OCI-LY1 (cell line): ENCODE measurements at regions not wholly inside any gene's neighbourhood (a gene's known extent, or its start where the extent isn't known, plus 50 kb on each side); places are given as distances from the start of the nearest gene placed in this dataset.
"Not testable (repeated sequence)": the region's sequence is repeated elsewhere in the genome, so short reads cannot be mapped to it uniquely, and the experiment has no call there.

Experiments used
- H2AFZ ChIP-seq: fragments of 200-600 bp; sonication (generic), shearing (Covaris generic); 2 replicates; pipeline ENCODE4 v1.6.0; 2014; ENCODE audit warnings: antibody characterized with exemption, mild to moderate bottlenecking, low read length
- H3F3A ChIP-seq: fragments of 200-600 bp; sonication (generic), shearing (Covaris generic); 2 replicates; pipeline ENCODE4 v1.6.0; 2014; ENCODE audit warnings: mild to moderate bottlenecking, antibody characterized with exemption, low read length, moderate library complexity; ENCODE audit not compliant: insufficient read depth
- H3K27ac ChIP-seq: fragments of 200-600 bp; sonication (generic); 2 replicates; pipeline ENCODE4 v1.5.1; 2014; ENCODE audit warnings: low read length, mixed run types, mild to moderate bottlenecking, low read depth; ENCODE audit not compliant: poor library complexity, severe bottlenecking
- H3K27me3 ChIP-seq: fragments of 200-600 bp; sonication (generic); 2 replicates; pipeline ENCODE4 v1.6.0; 2014; ENCODE audit warnings: antibody characterized with exemption, mild to moderate bottlenecking, low read length, moderate library complexity; ENCODE audit not compliant: insufficient read depth
- H3K36me3 ChIP-seq: fragments of 200-600 bp; sonication (generic); 2 replicates; pipeline ENCODE4 v1.6.1; 2014; ENCODE audit warnings: mild to moderate bottlenecking, antibody characterized with exemption, low read length, moderate library complexity, mixed read lengths; ENCODE audit not compliant: insufficient read depth
- H3K4me1 ChIP-seq: fragments of 200-600 bp; sonication (generic); 2 replicates; pipeline ENCODE4 v1.5.1; 2014; ENCODE audit warnings: mild to moderate bottlenecking, low read length, moderate library complexity; ENCODE audit not compliant: insufficient read depth, severe bottlenecking
- H3K4me2 ChIP-seq: fragments of 200-600 bp; sonication (generic), shearing (Covaris generic); 2 replicates; pipeline ENCODE4 v1.6.1; 2014; ENCODE audit warnings: low read length
- H3K4me3 ChIP-seq: fragments of 200-600 bp; sonication (generic); 2 replicates; pipeline ENCODE4 v1.5.1; 2014; ENCODE audit warnings: low read length, low read depth, mild to moderate bottlenecking, mixed read lengths; ENCODE audit not compliant: poor library complexity, severe bottlenecking
- H3K79me2 ChIP-seq: fragments of 200-600 bp; shearing (Covaris generic); 2 replicates; pipeline ENCODE4 v1.6.1; 2016; ENCODE audit warnings: mixed run types, low read length, mixed read lengths; ENCODE audit not compliant: insufficient read depth
- H3K9ac ChIP-seq: fragments of 200-600 bp; sonication (generic), shearing (Covaris generic); 2 replicates; pipeline ENCODE4 v1.6.1; 2014; ENCODE audit warnings: mild to moderate bottlenecking, low read length, mixed read lengths
- H3K9me2 ChIP-seq: fragments of 200-600 bp; sonication (generic), shearing (Covaris generic); 2 replicates; pipeline ENCODE4 v1.6.1; 2014; ENCODE audit warnings: low read depth, mild to moderate bottlenecking, low read length, mixed read lengths
- H3K9me3 ChIP-seq: fragments of 200-600 bp; shearing (Covaris generic); 2 replicates; pipeline ENCODE4 v1.6.1; 2014; ENCODE audit warnings: low read length, mixed read lengths
- H4K20me1 ChIP-seq: fragments of 200-600 bp; sonication (generic), shearing (Covaris generic); 2 replicates; pipeline ENCODE4 v1.6.0; 2016; ENCODE audit warnings: mild to moderate bottlenecking, low read length; ENCODE audit not compliant: insufficient read depth
- EZH2 ChIP-seq: fragments of 200-600 bp; sonication (generic), shearing (Covaris generic); IDR thresholded peaks from 2 replicates; pipeline ENCODE4 v1.8.0; 2017; ENCODE audit warnings: borderline replicate concordance, mixed run types, mild to moderate bottlenecking, antibody characterized with exemption, low read length, moderate library complexity, mixed read lengths
- TF ChIP-seq, protein P1 (sequence below): fragments of 200-600 bp; sonication (generic), shearing (Covaris generic); IDR thresholded peaks from 2 replicates; pipeline ENCODE4 v1.5.1; 2017; ENCODE audit warnings: mild to moderate bottlenecking, antibody characterized with exemption, low read length, moderate library complexity, mixed read lengths

DNA sequence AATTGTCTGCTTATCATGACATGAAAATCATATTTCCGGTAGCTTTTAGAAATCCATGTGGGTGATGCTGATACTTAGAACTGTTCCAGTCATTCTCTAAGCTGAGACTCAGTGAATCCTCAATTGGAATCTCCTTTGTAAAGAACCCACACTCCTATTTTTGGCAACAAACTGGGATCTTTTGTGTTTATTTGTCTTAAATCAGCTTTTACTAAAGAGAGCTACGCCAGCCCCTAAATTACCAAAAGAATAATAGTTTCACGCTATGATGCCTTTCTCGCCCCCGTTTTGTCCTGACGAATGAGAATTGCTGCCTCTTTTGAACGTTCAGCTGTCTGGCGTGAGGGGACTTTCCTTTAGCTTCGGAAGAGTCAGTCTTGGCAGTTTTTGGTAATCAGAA, 195.9 kb downstream of the SHOX start:
- Histone ChIP-seq H3K79me2 (no peaks in the 10 kb centered on the region), H3F3A (no peaks in the 10 kb centered on the region), H3K9ac (no peak overlapping the region), H2AFZ (no peak overlapping the region), H4K20me1 (no peaks in the 10 kb centered on the region), H3K9me3 (no peaks in the 10 kb centered on the region), H3K27ac (no peak overlapping the region), H3K36me3 (no peaks in the 10 kb centered on the region), H3K4me2 (no peak overlapping the region), H3K9me2 (no peaks in the 10 kb centered on the region), H3K27me3 (no peaks in the 10 kb centered on the region), H3K4me1 (no peaks in the 10 kb centered on the region), H3K4me3 (no peak overlapping the region)
- TF ChIP-seq EZH2 = no peak

DNA sequence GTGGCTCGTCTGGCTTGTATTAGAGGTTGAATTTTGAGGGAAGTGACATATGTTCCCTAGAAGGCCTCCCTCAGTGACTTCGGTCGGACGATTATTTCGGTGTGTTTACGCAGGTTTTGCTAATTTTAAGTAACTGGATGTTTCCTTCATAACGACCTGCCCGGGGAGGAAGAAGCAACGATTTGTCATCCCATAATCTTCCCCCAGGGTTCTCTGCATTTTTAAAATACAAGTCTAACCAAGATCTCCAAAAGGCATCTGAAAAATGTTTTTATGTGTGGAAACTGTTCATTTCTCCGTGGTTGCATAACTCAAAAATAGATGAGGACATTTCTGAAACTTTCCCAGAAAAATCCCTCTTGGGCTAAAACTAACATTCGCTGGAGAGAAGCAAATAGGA, 195.4 kb downstream of the SHOX start:
- no peak overlapping the region for H3K4me3 ChIP-seq
- no peak overlapping the region for H3K9ac ChIP-seq

DNA sequence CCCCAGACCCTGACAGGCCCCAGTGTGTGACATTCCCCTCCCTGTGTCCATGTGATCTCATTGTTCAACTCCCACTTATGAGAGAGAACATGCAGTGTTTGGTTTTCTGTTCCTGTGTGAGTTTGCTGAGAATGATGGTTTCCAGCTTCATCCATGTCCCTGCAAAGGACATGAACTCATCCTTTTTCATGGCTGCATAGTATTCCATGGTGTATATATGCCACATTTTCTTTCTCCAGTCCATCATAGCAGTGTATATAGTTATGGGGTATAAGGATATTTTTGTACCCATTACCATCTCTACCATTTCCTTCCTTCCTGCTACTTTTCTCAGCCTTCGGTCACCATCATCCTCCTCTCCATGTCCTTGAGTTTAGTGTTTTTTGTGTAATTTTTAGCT, 192.5 kb downstream of the SHOX start:
- H3K4me3 ChIP-seq, H3F3A ChIP-seq, H3K27me3 ChIP-seq, H3K9ac ChIP-seq, H3K36me3 ChIP-seq, H2AFZ ChIP-seq, H3K27ac ChIP-seq, H3K79me2 ChIP-seq, H3K4me2 ChIP-seq, H3K9me2 ChIP-seq, H4K20me1 ChIP-seq, H3K4me1 ChIP-seq, H3K9me3 ChIP-seq: not testable (repeated sequence)

More for the DNA sequence above, 195.4 kb downstream of the SHOX start:
- Histone ChIP-seq H3K9me2 (no peaks in the 10 kb centered on the region), H3K4me1 (no peaks in the 10 kb centered on the region), H3K36me3 (no peaks in the 10 kb centered on the region), H3F3A (no peaks in the 10 kb centered on the region), H2AFZ (no peak overlapping the region), H3K79me2 (no peaks in the 10 kb centered on the region), H3K27ac (no peak overlapping the region), H3K4me2 (no peak overlapping the region), H3K27me3 (no peaks in the 10 kb centered on the region), H3K9me3 (no peaks in the 10 kb centered on the region), H4K20me1 (no peaks in the 10 kb centered on the region)
- TF ChIP-seq EZH2 = no peak
- TF ChIP-seq, protein P1, sequence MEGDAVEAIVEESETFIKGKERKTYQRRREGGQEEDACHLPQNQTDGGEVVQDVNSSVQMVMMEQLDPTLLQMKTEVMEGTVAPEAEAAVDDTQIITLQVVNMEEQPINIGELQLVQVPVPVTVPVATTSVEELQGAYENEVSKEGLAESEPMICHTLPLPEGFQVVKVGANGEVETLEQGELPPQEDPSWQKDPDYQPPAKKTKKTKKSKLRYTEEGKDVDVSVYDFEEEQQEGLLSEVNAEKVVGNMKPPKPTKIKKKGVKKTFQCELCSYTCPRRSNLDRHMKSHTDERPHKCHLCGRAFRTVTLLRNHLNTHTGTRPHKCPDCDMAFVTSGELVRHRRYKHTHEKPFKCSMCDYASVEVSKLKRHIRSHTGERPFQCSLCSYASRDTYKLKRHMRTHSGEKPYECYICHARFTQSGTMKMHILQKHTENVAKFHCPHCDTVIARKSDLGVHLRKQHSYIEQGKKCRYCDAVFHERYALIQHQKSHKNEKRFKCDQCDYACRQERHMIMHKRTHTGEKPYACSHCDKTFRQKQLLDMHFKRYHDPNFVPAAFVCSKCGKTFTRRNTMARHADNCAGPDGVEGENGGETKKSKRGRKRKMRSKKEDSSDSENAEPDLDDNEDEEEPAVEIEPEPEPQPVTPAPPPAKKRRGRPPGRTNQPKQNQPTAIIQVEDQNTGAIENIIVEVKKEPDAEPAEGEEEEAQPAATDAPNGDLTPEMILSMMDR = no peak

DNA sequence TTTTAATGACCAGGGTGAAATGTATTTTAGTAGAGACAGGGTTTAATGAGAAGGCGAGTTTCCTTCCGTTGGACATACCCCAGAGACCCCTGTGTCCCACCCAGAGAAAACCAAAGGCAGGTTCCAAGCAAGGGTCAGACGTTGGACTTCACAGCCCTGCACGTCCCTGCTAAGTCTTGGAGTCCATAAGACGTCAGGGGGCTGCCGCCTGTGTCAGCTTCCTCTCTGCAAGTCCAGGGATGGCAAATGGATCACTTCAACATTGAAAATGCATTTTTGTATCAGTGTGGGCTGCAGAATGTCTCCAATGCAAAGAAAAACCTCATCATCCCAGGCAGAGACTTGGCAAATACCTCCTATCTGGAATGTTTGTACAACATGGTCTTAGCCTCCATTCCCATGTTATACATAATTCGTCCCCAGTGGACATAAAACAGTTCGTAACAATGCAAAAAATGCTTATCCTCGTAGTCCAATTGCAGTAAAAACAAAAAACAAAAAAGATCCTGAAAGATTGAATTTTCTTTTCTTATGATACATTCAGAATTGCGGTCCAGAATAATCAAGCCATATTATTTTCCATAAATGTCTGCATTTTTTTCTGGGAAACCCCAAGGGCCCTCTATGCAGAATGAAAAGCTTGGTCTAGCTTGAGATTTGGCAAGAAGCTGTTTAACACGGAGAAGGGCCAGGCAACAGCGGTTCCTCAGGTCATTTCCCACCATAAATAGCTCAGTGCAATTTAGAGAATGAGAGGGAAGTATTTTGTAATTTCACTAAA, 190.9 kb downstream of the SHOX start:
- no peak overlapping the region for H3K9ac ChIP-seq
- no peak overlapping the region for H3K4me2 ChIP-seq
- H3K9me2 ChIP-seq = no peaks in the 10 kb centered on the region
- H2AFZ ChIP-seq = no peak overlapping the region
- H3K79me2 ChIP-seq = no peaks in the 10 kb centered on the region
- no peaks in the 10 kb centered on the region for H3K4me1 ChIP-seq
- H3K4me3 ChIP-seq = no peak overlapping the region
- no peaks in the 10 kb centered on the region for H4K20me1 ChIP-seq
- no peak overlapping the region for H3K27ac ChIP-seq
- H3F3A ChIP-seq = no peaks in the 10 kb centered on the region
- no peaks in the 10 kb centered on the region for H3K36me3 ChIP-seq
- H3K27me3 ChIP-seq = no peaks in the 10 kb centered on the region
- H3K9me3 ChIP-seq = no peaks in the 10 kb centered on the region
- TF ChIP-seq, protein P1 = no peak
- no peak for TF ChIP-seq EZH2
